DOHH2 (cell line): ENCODE measurements at regions not wholly inside any gene's neighbourhood (a gene's known extent, or its start where the extent isn't known, plus 50 kb on each side); places are given as distances from the start of the nearest gene placed in this dataset.

ENCODE experiments used
- CTCF ChIP-seq: fragments of 200-600 bp; sonication (generic); IDR thresholded peaks from one replicate; pipeline ENCODE4 v1.5.1; 2014; ENCODE audit warnings: antibody characterized with exemption, mild to moderate bottlenecking, low read depth, low read length; ENCODE audit not compliant: poor library complexity, severe bottlenecking
- EZH2phosphoT487 ChIP-seq: fragments of 200-600 bp; sonication (generic); IDR thresholded peaks from 2 replicates; pipeline ENCODE4 v1.6.1; 2017; ENCODE audit warnings: borderline replicate concordance, mild to moderate bottlenecking, antibody characterized with exemption, low read length, moderate library complexity, mixed read lengths

GRCh38 chr12:75633789-75634188 is 122.4 kb upstream of the KRR1 start:
- TF ChIP-seq CTCF (no peak), EZH2phosphoT487 (no peak)
